ENCODE measurements at regions not wholly inside any gene's neighbourhood (a gene's known extent, or its start where the extent isn't known, plus 50 kb on each side); places are given as distances from the start of the nearest gene placed in this dataset.

DNA sequence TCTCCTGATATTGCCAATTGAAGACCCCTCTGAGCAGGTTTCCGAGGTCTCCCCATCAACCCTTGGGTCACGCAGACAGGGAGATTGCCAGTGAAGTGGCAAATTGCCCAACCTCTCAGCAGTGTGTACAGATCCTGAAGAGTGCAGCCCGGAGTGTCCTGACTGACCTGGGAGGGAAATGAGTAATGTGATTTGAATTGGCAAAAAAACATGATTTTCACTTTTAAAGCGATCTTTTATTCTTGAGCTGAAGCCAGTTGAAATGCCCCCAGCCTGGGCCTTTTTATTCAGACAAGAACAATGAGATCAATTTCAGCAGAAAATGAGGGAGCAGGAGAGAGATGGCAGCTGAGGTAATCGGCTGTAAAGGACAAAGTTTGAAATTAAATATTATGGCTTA is 401.8 kb downstream of the RAPGEF2 start:
- Histone ChIP-seq H3K36me3 (ENCODE audit: insufficient read depth, low read length) (no peaks in the 10 kb centered on the region), H3K27me3 (ENCODE audit: control insufficient read depth, insufficient read depth, low read length) (no peaks in the 10 kb centered on the region), H3K4me1 (ENCODE audit: control insufficient read depth, insufficient read depth, low read length) (peaks cover 31% of the 10 kb centered on the region), H3K4me3 (ENCODE audit: low read length) (peak overlapping the region; percentile 32), H3K9me3 (replicated peaks; ENCODE audit: low read length) (no peaks in the 10 kb centered on the region), H3K4me2 (ENCODE audit: low read length) (peak overlapping the region; percentile 73), H3K9ac (ENCODE audit: low read depth, low read length) (peak overlapping the region; percentile 64)

- no peaks in the 10 kb centered on the region for H3K36me3 ChIP-seq (ENCODE audit: insufficient read depth, low read length)
- no peaks in the 10 kb centered on the region for H3K27me3 ChIP-seq (ENCODE audit: control insufficient read depth, insufficient read depth, low read length)
- H3K4me2 ChIP-seq (ENCODE audit: low read length), result peak overlapping the region; percentile 73
- H3K4me3 ChIP-seq (ENCODE audit: low read length), result peak overlapping the region; percentile 32
- peak overlapping the region; percentile 64 for H3K9ac ChIP-seq (ENCODE audit: low read depth, low read length)
- peaks cover 34% of the 10 kb centered on the region for H3K4me1 ChIP-seq (ENCODE audit: control insufficient read depth, insufficient read depth, low read length)
- H3K9me3 ChIP-seq (replicated peaks; ENCODE audit: low read length), result no peaks in the 10 kb centered on the region
These were observed 402.5 kb downstream of the RAPGEF2 start for GRCh38 chr4:159505266-159505975.

DNA sequence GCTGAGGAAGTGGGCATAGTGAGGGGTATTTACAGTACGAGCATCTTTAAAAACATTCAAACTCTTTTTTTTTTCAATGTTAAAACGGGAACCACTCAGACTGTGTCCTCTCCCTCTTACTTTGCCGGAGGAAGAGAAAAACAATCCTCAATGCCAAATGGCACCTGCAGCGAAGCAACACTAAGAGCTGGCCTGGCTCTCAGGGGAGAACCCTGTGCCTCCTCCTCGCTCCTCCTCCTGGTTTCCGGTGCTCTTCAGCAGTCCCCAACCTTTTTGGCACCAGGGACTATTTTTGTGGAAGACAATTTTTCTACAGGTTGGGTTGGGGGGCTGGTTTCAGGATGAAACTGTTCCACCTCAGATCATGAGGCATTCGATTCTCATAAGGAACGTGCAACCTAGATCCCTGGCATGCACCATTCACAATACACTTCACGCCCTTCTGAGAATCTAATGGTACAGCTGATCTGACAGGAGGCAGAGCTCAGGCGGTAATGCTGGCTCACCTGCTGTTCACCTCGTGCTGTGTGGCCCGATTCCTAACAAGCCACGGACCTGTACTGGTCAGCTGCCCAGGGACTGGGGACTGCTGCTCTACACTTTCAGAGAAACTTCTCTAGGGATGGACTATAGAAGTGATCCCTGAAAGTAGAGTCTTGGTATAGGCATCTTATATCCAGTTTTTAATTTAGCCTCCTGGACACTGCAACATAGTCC is 404.1 kb downstream of the RAPGEF2 start:
- H3K4me2 ChIP-seq (ENCODE audit: low read length), result no peak overlapping the region
- H3K9ac ChIP-seq (ENCODE audit: low read depth, low read length), result no peak overlapping the region
- no peak overlapping the region for H3K4me3 ChIP-seq (ENCODE audit: low read length)
- no peaks in the 10 kb centered on the region for H3K27me3 ChIP-seq (ENCODE audit: control insufficient read depth, insufficient read depth, low read length)
- H3K36me3 ChIP-seq (ENCODE audit: insufficient read depth, low read length), result no peaks in the 10 kb centered on the region
- no peaks in the 10 kb centered on the region for H3K9me3 ChIP-seq (replicated peaks; ENCODE audit: low read length)
- H3K4me1 ChIP-seq (ENCODE audit: control insufficient read depth, insufficient read depth, low read length), result peaks cover 42% of the 10 kb centered on the region

DNA sequence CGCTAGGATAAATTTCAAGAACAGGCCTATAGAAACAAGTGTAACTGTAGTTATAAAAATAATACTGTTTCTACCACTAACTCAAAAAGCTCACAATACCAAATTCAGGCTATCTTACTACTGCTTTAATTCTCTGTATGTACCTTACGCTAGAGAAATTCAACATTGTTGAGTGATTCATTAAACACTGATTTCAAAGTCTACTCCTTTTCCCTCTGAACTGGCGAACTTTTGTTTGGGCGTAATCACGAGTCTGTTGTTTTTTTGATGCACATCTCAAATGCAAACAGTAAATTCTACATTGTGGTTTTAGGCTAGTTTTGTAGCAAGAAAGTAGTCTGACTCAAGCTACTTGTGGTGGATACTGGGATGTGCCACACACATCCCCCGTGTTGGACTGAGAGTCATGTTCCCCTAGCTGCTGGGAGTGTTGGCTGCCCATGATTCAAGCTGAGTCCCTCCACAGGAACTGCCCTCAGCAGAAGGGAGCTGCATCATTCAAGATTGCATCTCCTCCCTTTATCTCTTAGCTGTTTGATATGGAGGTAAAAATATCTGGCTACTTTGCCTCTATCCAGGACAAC is 406.1 kb downstream of the RAPGEF2 start:
- no peaks in the 10 kb centered on the region for H3K36me3 ChIP-seq (ENCODE audit: insufficient read depth, low read length)
- peaks cover 34% of the 10 kb centered on the region for H3K4me1 ChIP-seq (ENCODE audit: control insufficient read depth, insufficient read depth, low read length)
- H3K27me3 ChIP-seq (ENCODE audit: control insufficient read depth, insufficient read depth, low read length), result no peaks in the 10 kb centered on the region
- no peak overlapping the region for H3K9ac ChIP-seq (ENCODE audit: low read depth, low read length)
- no peaks in the 10 kb centered on the region for H3K9me3 ChIP-seq (replicated peaks; ENCODE audit: low read length)
- no peak overlapping the region for H3K4me3 ChIP-seq (ENCODE audit: low read length)
- peak overlapping the region; percentile 21 for H3K4me2 ChIP-seq (ENCODE audit: low read length)

DNA sequence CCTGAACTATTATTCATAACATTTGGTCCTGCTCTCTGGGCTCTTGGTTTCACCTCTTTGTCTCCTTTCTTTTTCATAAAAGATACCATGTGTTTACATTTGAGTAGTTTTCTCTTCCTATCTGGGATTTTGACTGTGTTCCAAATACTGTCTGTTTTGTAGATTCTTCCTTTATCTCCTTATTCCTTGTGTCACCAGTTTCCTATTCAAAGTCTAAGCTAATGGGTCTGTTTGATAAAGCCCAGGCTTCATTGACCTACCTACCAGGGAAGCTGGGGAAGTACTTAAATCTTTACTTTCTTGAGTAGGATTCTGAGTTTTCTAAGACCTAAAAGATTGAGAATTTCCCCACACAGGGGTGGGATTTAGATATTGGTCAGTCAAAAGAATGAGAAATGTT is 409.5 kb downstream of the RAPGEF2 start:
- no peaks in the 10 kb centered on the region for H3K36me3 ChIP-seq (ENCODE audit: insufficient read depth, low read length)
- peaks cover 32% of the 10 kb centered on the region for H3K4me1 ChIP-seq (ENCODE audit: control insufficient read depth, insufficient read depth, low read length)
- no peak overlapping the region for H3K4me2 ChIP-seq (ENCODE audit: low read length)
- H3K4me3 ChIP-seq (ENCODE audit: low read length), result no peak overlapping the region
- no peak overlapping the region for H3K9ac ChIP-seq (ENCODE audit: low read depth, low read length)
- no peaks in the 10 kb centered on the region for H3K9me3 ChIP-seq (replicated peaks; ENCODE audit: low read length)
- H3K27me3 ChIP-seq (ENCODE audit: control insufficient read depth, insufficient read depth, low read length), result no peaks in the 10 kb centered on the region

DNA sequence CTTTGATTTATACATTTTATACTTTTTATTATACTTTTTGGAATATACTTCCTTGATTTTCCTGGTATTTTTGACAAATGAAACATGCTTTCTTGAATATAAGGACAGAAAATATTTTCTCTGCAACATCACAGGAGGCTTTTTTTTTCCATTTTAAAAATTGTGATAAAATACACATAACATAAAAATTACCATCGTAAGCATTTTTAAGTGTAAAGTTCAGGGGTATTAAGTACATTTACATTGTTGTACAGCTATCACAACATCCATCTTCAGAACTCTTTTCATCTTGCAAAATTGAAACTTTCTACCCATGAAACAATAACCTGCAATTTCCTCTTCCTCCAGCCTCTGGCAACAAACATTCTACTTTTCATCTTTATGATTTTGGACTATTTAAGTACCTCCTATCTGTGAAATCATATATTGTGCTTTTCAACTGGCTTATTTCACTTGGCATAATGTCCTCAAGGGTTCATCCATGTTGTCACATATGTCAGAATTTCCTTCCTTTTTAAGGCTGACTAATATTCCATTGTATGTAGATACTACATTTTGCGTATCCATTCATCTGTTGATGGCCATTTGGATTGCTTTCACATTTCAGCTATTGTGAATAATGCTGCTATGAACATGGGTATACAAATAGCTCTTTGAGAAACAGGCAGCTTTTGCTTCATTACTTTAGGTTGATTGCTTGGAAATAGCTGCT is 412.6 kb downstream of the RAPGEF2 start:
- Histone ChIP-seq H3K27me3 (ENCODE audit: control insufficient read depth, insufficient read depth, low read length) (no peaks in the 10 kb centered on the region), H3K9me3 (replicated peaks; ENCODE audit: low read length) (no peaks in the 10 kb centered on the region), H3K4me3 (ENCODE audit: low read length) (no peak overlapping the region), H3K4me2 (ENCODE audit: low read length) (no peak overlapping the region), H3K4me1 (ENCODE audit: control insufficient read depth, insufficient read depth, low read length) (peaks cover 25% of the 10 kb centered on the region), H3K9ac (ENCODE audit: low read depth, low read length) (no peak overlapping the region), H3K36me3 (ENCODE audit: insufficient read depth, low read length) (no peaks in the 10 kb centered on the region)

DNA sequence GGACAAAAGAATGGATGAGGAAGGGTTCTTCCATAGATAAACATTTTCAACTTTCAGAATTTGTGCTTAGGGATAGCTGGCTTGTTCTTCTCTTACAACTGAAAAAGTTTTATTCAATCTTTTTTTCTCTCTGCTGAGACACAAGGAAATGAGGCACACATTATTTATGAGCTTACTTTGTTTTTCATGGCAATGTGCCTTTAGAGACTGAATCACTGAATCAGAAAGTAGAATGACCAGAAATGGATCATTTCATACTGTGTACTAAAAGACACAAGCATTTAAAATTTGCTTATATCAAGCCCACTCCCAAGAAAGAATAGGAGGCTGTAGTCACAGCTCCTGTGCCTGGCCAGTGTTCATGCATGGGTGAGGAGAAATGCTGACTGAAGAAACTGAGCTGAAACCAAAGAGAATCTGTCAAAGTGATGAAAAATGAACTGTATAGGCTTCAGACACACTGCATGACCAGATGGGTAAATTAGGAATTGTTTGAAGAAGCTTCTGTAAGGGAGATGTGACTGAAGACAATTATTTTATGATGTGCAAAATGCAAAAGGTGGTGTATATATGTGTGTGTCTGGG is 413.8 kb downstream of the RAPGEF2 start:
- peaks cover 19% of the 10 kb centered on the region for H3K4me1 ChIP-seq (ENCODE audit: control insufficient read depth, insufficient read depth, low read length)
- H3K27me3 ChIP-seq (ENCODE audit: control insufficient read depth, insufficient read depth, low read length), result no peaks in the 10 kb centered on the region
- H3K9me3 ChIP-seq (replicated peaks; ENCODE audit: low read length), result no peaks in the 10 kb centered on the region
- H3K4me2 ChIP-seq (ENCODE audit: low read length), result peak overlapping the region; percentile 64
- peak overlapping the region; percentile 44 for H3K4me3 ChIP-seq (ENCODE audit: low read length)
- H3K9ac ChIP-seq (ENCODE audit: low read depth, low read length), result no peak overlapping the region
- H3K36me3 ChIP-seq (ENCODE audit: insufficient read depth, low read length), result no peaks in the 10 kb centered on the region

DNA sequence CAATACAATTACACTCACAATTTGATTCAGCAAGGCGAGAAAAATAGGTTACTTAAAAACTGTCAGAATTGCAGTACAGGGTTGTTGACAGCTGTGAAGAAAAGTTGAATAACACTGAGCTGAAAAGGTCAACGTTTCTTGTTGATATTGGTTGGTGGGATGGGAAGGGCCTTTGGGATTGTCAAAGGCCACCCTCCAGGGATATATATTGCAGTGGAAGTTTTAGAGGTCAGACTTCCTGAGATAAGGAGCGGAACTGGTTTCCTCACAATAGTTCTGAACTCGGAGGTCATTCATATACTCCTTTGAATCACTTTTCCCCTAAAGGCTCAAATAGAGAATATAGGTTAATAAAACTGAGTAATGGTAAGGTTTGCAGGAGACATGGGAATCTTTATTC is 417.2 kb downstream of the RAPGEF2 start:
- Histone ChIP-seq H3K4me1 (ENCODE audit: control insufficient read depth, insufficient read depth, low read length) (peaks cover 19% of the 10 kb centered on the region), H3K9me3 (replicated peaks; ENCODE audit: low read length) (no peaks in the 10 kb centered on the region), H3K9ac (ENCODE audit: low read depth, low read length) (no peak overlapping the region), H3K4me2 (ENCODE audit: low read length) (no peak overlapping the region), H3K27me3 (ENCODE audit: control insufficient read depth, insufficient read depth, low read length) (no peaks in the 10 kb centered on the region), H3K36me3 (ENCODE audit: insufficient read depth, low read length) (no peaks in the 10 kb centered on the region), H3K4me3 (ENCODE audit: low read length) (no peak overlapping the region)

DNA sequence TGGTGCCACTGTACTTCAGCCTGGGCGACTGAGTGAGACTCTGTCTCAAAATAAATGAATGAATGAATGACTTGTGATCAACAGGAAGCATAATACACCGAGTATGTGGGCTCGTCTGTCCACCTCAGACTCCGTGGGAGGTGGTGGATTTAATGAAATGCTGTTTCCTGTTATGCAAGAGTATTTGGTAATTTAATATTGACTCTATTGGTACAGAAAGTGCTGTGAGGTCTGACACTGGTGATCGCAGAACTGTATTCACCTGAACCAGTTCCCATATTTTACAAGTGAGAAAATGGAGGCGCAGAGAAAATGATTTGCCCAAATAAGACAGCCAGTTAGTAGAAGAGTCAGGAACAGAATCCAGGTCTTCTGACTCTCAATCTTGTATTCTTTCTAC is 423.3 kb downstream of the RAPGEF2 start:
- no peaks in the 10 kb centered on the region for H3K27me3 ChIP-seq (ENCODE audit: control insufficient read depth, insufficient read depth, low read length)
- no peaks in the 10 kb centered on the region for H3K36me3 ChIP-seq (ENCODE audit: insufficient read depth, low read length)
- no peak overlapping the region for H3K9ac ChIP-seq (ENCODE audit: low read depth, low read length)
- no peaks in the 10 kb centered on the region for H3K4me1 ChIP-seq (ENCODE audit: control insufficient read depth, insufficient read depth, low read length)
- no peaks in the 10 kb centered on the region for H3K9me3 ChIP-seq (replicated peaks; ENCODE audit: low read length)
- no peak overlapping the region for H3K4me3 ChIP-seq (ENCODE audit: low read length)
- no peak overlapping the region for H3K4me2 ChIP-seq (ENCODE audit: low read length)

DNA sequence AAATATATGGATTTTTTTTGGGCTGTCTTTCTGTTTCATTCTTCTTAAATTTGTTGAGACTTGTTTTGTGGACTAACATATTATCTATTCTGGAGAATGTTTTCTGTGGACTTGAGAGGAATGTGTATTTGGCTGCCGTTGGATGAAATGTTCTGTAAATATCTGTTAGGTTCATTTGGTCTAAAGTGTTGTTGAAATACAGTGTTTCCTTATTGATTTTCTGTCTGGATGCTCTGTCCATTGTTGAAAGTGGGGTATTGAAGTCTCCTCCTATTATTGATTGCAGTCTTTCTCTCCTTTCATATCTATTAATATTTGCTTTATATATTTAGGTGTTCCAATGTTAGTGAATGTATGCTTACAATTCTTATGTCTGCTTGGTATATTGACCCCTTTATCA is 431.8 kb downstream of the RAPGEF2 start:
- H3K9ac ChIP-seq (ENCODE audit: low read depth, low read length), result no peak overlapping the region
- H3K9me3 ChIP-seq (replicated peaks; ENCODE audit: low read length), result peaks cover 2% of the 10 kb centered on the region
- H3K4me2 ChIP-seq (ENCODE audit: low read length), result no peak overlapping the region
- no peaks in the 10 kb centered on the region for H3K36me3 ChIP-seq (ENCODE audit: insufficient read depth, low read length)
- no peak overlapping the region for H3K4me3 ChIP-seq (ENCODE audit: low read length)
- no peaks in the 10 kb centered on the region for H3K27me3 ChIP-seq (ENCODE audit: control insufficient read depth, insufficient read depth, low read length)
- no peaks in the 10 kb centered on the region for H3K4me1 ChIP-seq (ENCODE audit: control insufficient read depth, insufficient read depth, low read length)

- Histone ChIP-seq H3K4me2 (ENCODE audit: low read length) (no peak overlapping the region), H3K27me3 (ENCODE audit: control insufficient read depth, insufficient read depth, low read length) (no peaks in the 10 kb centered on the region), H3K9me3 (replicated peaks; ENCODE audit: low read length) (peaks cover 2% of the 10 kb centered on the region), H3K4me3 (ENCODE audit: low read length) (no peak overlapping the region), H3K4me1 (ENCODE audit: control insufficient read depth, insufficient read depth, low read length) (no peaks in the 10 kb centered on the region), H3K36me3 (ENCODE audit: insufficient read depth, low read length) (no peaks in the 10 kb centered on the region), H3K9ac (ENCODE audit: low read depth, low read length) (no peak overlapping the region)
These were observed 435.7 kb downstream of the RAPGEF2 start for GRCh38 chr4:159538556-159538955.

Data from skeletal muscle satellite cell (primary cell).